CD14-positive monocyte (primary cell): ENCODE measurements at regions not wholly inside any gene's neighbourhood (a gene's known extent, or its start where the extent isn't known, plus 50 kb on each side); places are given as distances from the start of the nearest gene placed in this dataset.

Experiments
- DNase-seq, 3 donors: peaks; one replicate each; pipeline ENCODE4 v3.0.0-alpha.2; 2011 to 2022
- H2AFZ ChIP-seq: 2 replicates; pipeline ENCODE4 v1.6.0; 2012; ENCODE audit warnings: mild to moderate bottlenecking, low read depth, low read length, inconsistent platforms; ENCODE audit not compliant: insufficient read depth, poor library complexity, severe bottlenecking
- H3K27ac ChIP-seq, 2 donors: 1 replicate in 1 of 2; 2 replicates in 1 of 2; pipeline ENCODE4 v1.5.1; 2012 to 2013; ENCODE audit warnings: low read length in 2 of 2, control low read depth in 1 of 2, inconsistent platforms in 1 of 2, low read depth in 1 of 2, mild to moderate bottlenecking in 1 of 2
- H3K27me3 ChIP-seq, 2 donors: one replicate each; pipeline versions ENCODE4 v1.6.0 to v1.6.1; 2011 to 2013; ENCODE audit warnings: low read length in 2 of 2; ENCODE audit not compliant: control insufficient read depth in 2 of 2, insufficient read depth in 2 of 2
- H3K36me3 ChIP-seq, 2 donors: replicated peaks in 1 of 2; 1 replicate in 1 of 2; 2 replicates in 1 of 2; pipeline versions ENCODE4 v1.5.1 to v1.6.1; 2012 to 2013; ENCODE audit warnings: low read length in 2 of 2, control low read depth in 1 of 2, inconsistent platforms in 1 of 2, mild to moderate bottlenecking in 1 of 2; ENCODE audit not compliant: insufficient read depth in 2 of 2, control insufficient read depth in 1 of 2
- H3K4me1 ChIP-seq, 2 donors: 1 replicate in 1 of 2; 2 replicates in 1 of 2; pipeline versions ENCODE4 v1.5.1 to v1.6.1; 2012 to 2013; ENCODE audit warnings: low read length in 2 of 2, control low read depth in 1 of 2, inconsistent platforms in 1 of 2, mild to moderate bottlenecking in 1 of 2, moderate library complexity in 1 of 2; ENCODE audit not compliant: insufficient read depth in 2 of 2, control insufficient read depth in 1 of 2
- H3K4me2 ChIP-seq: replicated peaks from 2 replicates; pipeline ENCODE3; 2012; ENCODE audit warnings: low read length, moderate library complexity, mild to moderate bottlenecking; ENCODE audit not compliant: poor library complexity, severe bottlenecking; ENCODE audit errors: extremely low read depth
- H3K4me3 ChIP-seq, 3 experiments: fragments of 200-600 bp in 1 of 3; sonication (generic) in 1 of 3; replicated peaks in 1 of 3; 1 replicate in 2 of 3; 2 replicates in 1 of 3; pipeline ENCODE4 v1.5.1; 2011 to 2013; ENCODE audit warnings: low read length in 3 of 3, mild to moderate bottlenecking in 3 of 3, control low read depth in 2 of 3, low read depth in 2 of 3, inconsistent platforms in 1 of 3, moderate library complexity in 1 of 3
- H3K79me2 ChIP-seq: 2 replicates; pipeline ENCODE4 v1.6.0; 2012; ENCODE audit warnings: mild to moderate bottlenecking, control low read depth, inconsistent platforms, low read length, moderate library complexity; ENCODE audit not compliant: insufficient read depth
- H3K9ac ChIP-seq: 2 replicates; pipeline ENCODE4 v1.6.0; 2017; ENCODE audit warnings: low read length, mild to moderate bottlenecking; ENCODE audit not compliant: insufficient read depth, poor library complexity, severe bottlenecking
- H3K9me3 ChIP-seq, 2 donors: replicated peaks in 1 of 2; 1 replicate in 1 of 2; 2 replicates in 1 of 2; pipeline versions ENCODE4 v1.5.1 to v1.6.1; 2012 to 2013; ENCODE audit warnings: low read length in 2 of 2, control low read depth in 1 of 2; ENCODE audit not compliant: control insufficient read depth in 1 of 2, insufficient read depth in 1 of 2
- H4K20me1 ChIP-seq: 2 replicates; pipeline ENCODE4 v1.6.0; 2012; ENCODE audit warnings: mild to moderate bottlenecking, low read length, control low read depth, moderate library complexity; ENCODE audit not compliant: insufficient read depth
- H3K27ac Mint-ChIP-seq, 7 donors: one replicate each; pipeline ENCODE4 v1.8.0; 2020; ENCODE audit warnings: mild to moderate bottlenecking in 7 of 7, mixed read lengths in 7 of 7, moderate library complexity in 6 of 7, inconsistent platforms in 2 of 7
- H3K27me3 Mint-ChIP-seq, 3 donors: one replicate each; pipeline ENCODE4 v1.8.0; 2021 to 2022; ENCODE audit warnings: low read depth in 3 of 3, mild to moderate bottlenecking in 3 of 3, mixed read lengths in 3 of 3, moderate library complexity in 3 of 3, inconsistent platforms in 1 of 3
- H3K36me3 Mint-ChIP-seq, 2 donors: one replicate each; pipeline ENCODE4 v1.8.0; 2020; ENCODE audit warnings: mixed read lengths in 2 of 2, inconsistent platforms in 1 of 2, mild to moderate bottlenecking in 1 of 2
- H3K4me1 Mint-ChIP-seq: one replicate; pipeline ENCODE4 v1.8.0; 2020; ENCODE audit warnings: mild to moderate bottlenecking, mixed read lengths
- H3K4me3 Mint-ChIP-seq, 2 donors: one replicate each; pipeline ENCODE4 v1.8.0; 2020; ENCODE audit warnings: mild to moderate bottlenecking in 2 of 2, mixed read lengths in 2 of 2, moderate library complexity in 1 of 2
- H3K9me3 Mint-ChIP-seq, 7 donors: one replicate each; pipeline ENCODE4 v1.8.0; 2020 to 2022; ENCODE audit warnings: mixed read lengths in 7 of 7, mild to moderate bottlenecking in 6 of 7, moderate library complexity in 6 of 7, inconsistent platforms in 2 of 7
- CTCF ChIP-seq: fragments of 200-600 bp; IDR thresholded peaks from one replicate; pipeline ENCODE4 v1.8.0; 2022; ENCODE audit warnings: antibody characterized with exemption, mild to moderate bottlenecking
- WGBS: methylation state at CpG from one replicate; pipeline ENCODE4 v1.1.5; 2013; ENCODE audit warnings: missing lambda C conversion rate; ENCODE audit not compliant: insufficient coverage; 5-methylcytosine and 5-hydroxymethylcytosine counted together
- intact Hi-C, 2 donors: fragments of 100-400 bp; cut with micrococcal nuclease; formaldehyde crosslinking; loops; one replicate each; pipeline versions ENCODE4 v1.15.0 to v1.15.1; 2023

DNA sequence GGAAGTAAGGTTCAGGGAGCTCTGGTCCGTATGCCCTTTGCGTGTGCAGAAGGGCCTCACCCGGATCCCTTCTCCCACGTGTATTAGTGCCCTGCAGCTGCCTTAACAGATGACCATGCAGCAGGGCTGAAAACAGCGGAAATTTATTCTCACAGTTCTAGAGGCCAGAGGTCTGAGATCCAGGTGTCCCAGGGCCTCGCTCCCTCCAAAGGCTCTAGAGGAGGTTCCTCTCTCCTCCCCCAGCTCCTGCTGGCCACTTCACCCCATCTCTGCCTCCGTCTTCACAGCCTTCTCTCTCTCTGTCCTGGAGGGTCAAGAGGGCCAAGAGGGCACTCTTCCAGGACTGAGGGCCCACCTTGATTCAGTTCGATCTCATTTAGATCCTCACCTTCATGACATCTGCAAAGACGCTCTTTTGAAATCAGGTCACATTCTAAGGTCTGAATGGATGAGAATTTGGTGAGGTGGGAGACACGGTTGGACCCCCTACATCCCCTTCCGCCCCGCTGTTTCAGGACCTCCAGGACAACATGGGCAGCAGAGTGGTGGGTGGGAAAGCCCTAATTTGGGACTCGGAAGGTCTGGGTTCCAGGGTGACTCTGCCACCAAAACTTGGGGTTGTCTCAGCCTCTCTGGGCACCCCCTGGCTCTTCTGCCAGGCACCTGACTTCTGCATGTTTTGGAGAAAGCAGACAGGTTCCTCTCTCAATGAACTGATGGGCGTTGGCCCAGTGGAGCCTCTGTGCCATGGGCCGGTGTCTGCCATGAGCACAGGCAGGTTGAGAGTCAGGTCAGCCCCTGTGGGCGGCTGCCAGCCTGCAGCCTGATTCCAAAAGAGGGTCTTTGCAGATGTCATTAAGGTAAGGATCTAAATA lies 361.2 kb downstream of the SEC14L1 start:
- H3K9me3 Mint-ChIP-seq, result no peaks in the 10 kb centered on the region
- TF ChIP-seq CTCF, result no peak
- Histone ChIP-seq H3K9me3 (no peaks in the 10 kb centered on the region), H3K9ac (no peak overlapping the region), H4K20me1 (peaks cover 26% of the 10 kb centered on the region), H3K27me3 (no peaks in the 10 kb centered on the region), H3K36me3 (peaks cover 32 to 42% of the 10 kb centered on the region in 2 donors), H3K79me2 (no peaks in the 10 kb centered on the region), H3K4me1 (no peaks in the 10 kb centered on the region), H2AFZ (no peak overlapping the region), H3K4me3 (no peak overlapping the region), H3K27ac (no peak overlapping the region), H3K4me2 (no peak overlapping the region)
- 94% methylated on average over 11 of the region's 16 CpGs for WGBS
- peak overlapping the region in 2 of 7 donors; percentile 2 to 24 for H3K27ac Mint-ChIP-seq
- intact Hi-C loops, result no loop called here
- peaks cover 0 to 6% (median 4%) of the 10 kb centered on the region in 3 donors for H3K27me3 Mint-ChIP-seq
- no peaks in the 10 kb centered on the region for H3K4me1 Mint-ChIP-seq
- no peak for DNase-seq
- H3K4me3 Mint-ChIP-seq, result no peak overlapping the region
- H3K36me3 Mint-ChIP-seq, result peaks cover 27 to 41% of the 10 kb centered on the region in 2 donors

DNA sequence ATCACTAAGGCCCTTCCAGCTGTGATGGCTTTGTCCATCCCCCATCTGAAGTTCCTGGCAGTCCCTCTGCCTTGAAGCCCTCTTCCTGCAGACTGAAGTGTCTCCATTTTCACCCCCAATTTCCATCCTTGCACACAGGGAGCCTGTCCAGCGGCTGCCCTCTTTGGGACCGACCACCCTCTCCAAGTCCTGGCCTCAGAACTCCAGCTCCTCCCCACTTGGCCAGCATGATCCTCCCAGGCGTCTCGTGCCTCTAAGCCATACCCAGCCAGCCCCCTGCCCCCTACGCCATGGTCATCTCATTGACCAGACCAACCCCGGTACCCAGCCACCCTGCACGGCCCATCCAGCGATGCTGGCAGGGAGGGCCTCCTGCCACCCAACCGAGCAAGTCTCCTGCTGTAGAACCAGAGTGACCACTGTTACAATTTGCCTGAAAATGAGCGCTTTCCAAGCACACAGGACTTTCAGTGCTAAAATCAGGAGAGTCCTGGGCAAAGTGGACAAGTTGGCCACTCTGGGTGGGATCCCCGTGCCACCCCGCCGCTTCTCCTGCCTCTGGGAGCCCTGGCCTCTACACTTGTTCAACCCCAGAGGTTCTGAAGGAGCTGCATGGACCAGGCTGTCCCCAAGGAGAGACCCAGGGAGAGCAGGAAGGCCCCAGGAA lies 362.0 kb downstream of the SEC14L1 start:
- intact Hi-C loops, result no loop called here
- Mint-ChIP-seq H3K4me1 (no peaks in the 10 kb centered on the region), H3K4me3 (no peak overlapping the region)

More for the DNA sequence above, 362.0 kb downstream of the SEC14L1 start:
- Histone ChIP-seq H3K36me3 (peaks cover 24 to 35% of the 10 kb centered on the region in 2 donors), H4K20me1 (peaks cover 18% of the 10 kb centered on the region), H3K27me3 (no peaks in the 10 kb centered on the region), H3K9ac (no peak overlapping the region), H2AFZ (no peak overlapping the region), H3K4me1 (no peaks in the 10 kb centered on the region), H3K27ac (no peak overlapping the region), H3K4me3 (no peak overlapping the region), H3K79me2 (no peaks in the 10 kb centered on the region), H3K9me3 (no peaks in the 10 kb centered on the region), H3K4me2 (no peak overlapping the region)
- peaks cover 27 to 34% of the 10 kb centered on the region in 2 donors for H3K36me3 Mint-ChIP-seq
- peaks cover 0 to 10% (median 9%) of the 10 kb centered on the region in 3 donors for H3K27me3 Mint-ChIP-seq
- no peak for DNase-seq
- WGBS, result 93% methylated on average over 13 of the region's 13 CpGs
- no peaks in the 10 kb centered on the region for H3K9me3 Mint-ChIP-seq
- TF ChIP-seq CTCF, result no peak
- H3K27ac Mint-ChIP-seq, result peak overlapping the region in 4 of 7 donors; percentile 16 to 73 (median 30)
